ENCODE measurements at regions not wholly inside any gene's neighbourhood (a gene's known extent, or its start where the extent isn't known, plus 50 kb on each side); places are given as distances from the start of the nearest gene placed in this dataset.

GRCh38 chr1:213391445-213391844 is 340.4 kb downstream of the RPS6KC1 start:
- Histone ChIP-seq H3K4me3 (no peak overlapping the region), H3K27me3 (no peaks in the 10 kb centered on the region)
- H3K4me1 Mint-ChIP-seq: peaks cover 8% of the 10 kb centered on the region

GRCh38 chr1:213393860-213394259 is 342.8 kb downstream of the RPS6KC1 start:
- Histone ChIP-seq H3K9me3 (ENCODE audit: low read depth) (no peaks in the 10 kb centered on the region), H3K27ac (no peak overlapping the region), H2AFZ (replicated peaks) (no peak overlapping the region), H3K4me2 (no peak overlapping the region), H3K36me3 (no peaks in the 10 kb centered on the region), H3K79me2 (ENCODE audit: low read depth) (no peaks in the 10 kb centered on the region), H3K27me3 (no peaks in the 10 kb centered on the region), H3K4me1 (peaks cover 3% of the 10 kb centered on the region), H3K4me3 (no peak overlapping the region), H3K9ac (no peak overlapping the region), H4K20me1 (ENCODE audit: low read depth) (no peaks in the 10 kb centered on the region), H3F3A (ENCODE audit: low read depth) (no peaks in the 10 kb centered on the region)
- Mint-ChIP-seq H3K9me3 (peaks cover 1% of the 10 kb centered on the region), H3K27ac (no peak overlapping the region), H3K4me3 (no peak overlapping the region), H3K27me3 (ENCODE audit: insufficient read depth, low read depth) (peaks cover 4% of the 10 kb centered on the region), H3K36me3 (no peaks in the 10 kb centered on the region), H3K4me1 (peaks cover 3% of the 10 kb centered on the region)
- no peak for DNase-seq (ENCODE audit: low spot score)
- TF ChIP-seq, protein P1, sequence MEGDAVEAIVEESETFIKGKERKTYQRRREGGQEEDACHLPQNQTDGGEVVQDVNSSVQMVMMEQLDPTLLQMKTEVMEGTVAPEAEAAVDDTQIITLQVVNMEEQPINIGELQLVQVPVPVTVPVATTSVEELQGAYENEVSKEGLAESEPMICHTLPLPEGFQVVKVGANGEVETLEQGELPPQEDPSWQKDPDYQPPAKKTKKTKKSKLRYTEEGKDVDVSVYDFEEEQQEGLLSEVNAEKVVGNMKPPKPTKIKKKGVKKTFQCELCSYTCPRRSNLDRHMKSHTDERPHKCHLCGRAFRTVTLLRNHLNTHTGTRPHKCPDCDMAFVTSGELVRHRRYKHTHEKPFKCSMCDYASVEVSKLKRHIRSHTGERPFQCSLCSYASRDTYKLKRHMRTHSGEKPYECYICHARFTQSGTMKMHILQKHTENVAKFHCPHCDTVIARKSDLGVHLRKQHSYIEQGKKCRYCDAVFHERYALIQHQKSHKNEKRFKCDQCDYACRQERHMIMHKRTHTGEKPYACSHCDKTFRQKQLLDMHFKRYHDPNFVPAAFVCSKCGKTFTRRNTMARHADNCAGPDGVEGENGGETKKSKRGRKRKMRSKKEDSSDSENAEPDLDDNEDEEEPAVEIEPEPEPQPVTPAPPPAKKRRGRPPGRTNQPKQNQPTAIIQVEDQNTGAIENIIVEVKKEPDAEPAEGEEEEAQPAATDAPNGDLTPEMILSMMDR (IDR thresholded peaks at IDR 0.05): no peak
- TF ChIP-seq EZH2 (IDR thresholded peaks at IDR 0.05) (no peak), EZH2phosphoT487 (IDR thresholded peaks at IDR 0.05) (no peak)

More at GRCh38 chr1:213391445-213391844, 340.4 kb downstream of the RPS6KC1 start:
- no peaks in the 10 kb centered on the region for H4K20me1 ChIP-seq (ENCODE audit: low read depth)
- TF ChIP-seq EZH2phosphoT487 (IDR thresholded peaks at IDR 0.05) (no peak), EZH2 (IDR thresholded peaks at IDR 0.05) (no peak)
- TF ChIP-seq, protein P1 (IDR thresholded peaks at IDR 0.05): no peak
- H3K4me2 ChIP-seq: no peak overlapping the region
- H2AFZ ChIP-seq (replicated peaks): no peak overlapping the region
- no peak for DNase-seq (ENCODE audit: low spot score)
- Mint-ChIP-seq H3K36me3 (no peaks in the 10 kb centered on the region), H3K27ac (no peak overlapping the region), H3K4me3 (no peak overlapping the region), H3K27me3 (ENCODE audit: insufficient read depth, low read depth) (peaks cover 6% of the 10 kb centered on the region), H3K9me3 (peaks cover 1% of the 10 kb centered on the region)
- H3K79me2 ChIP-seq (ENCODE audit: low read depth): no peaks in the 10 kb centered on the region
- H3K4me1 ChIP-seq: peaks cover 6% of the 10 kb centered on the region
- H3K27ac ChIP-seq: no peak overlapping the region
- no peaks in the 10 kb centered on the region for H3K9me3 ChIP-seq (ENCODE audit: low read depth)
- H3F3A ChIP-seq (ENCODE audit: low read depth): no peaks in the 10 kb centered on the region
- H3K36me3 ChIP-seq: no peaks in the 10 kb centered on the region
- H3K9ac ChIP-seq: no peak overlapping the region

GRCh38 chr1:213394837-213395236 is 343.8 kb downstream of the RPS6KC1 start:
- Mint-ChIP-seq H3K4me3 (no peak overlapping the region), H3K4me1 (peaks cover 6% of the 10 kb centered on the region), H3K9me3 (peaks cover 1% of the 10 kb centered on the region), H3K27me3 (ENCODE audit: insufficient read depth, low read depth) (peaks cover 4% of the 10 kb centered on the region), H3K27ac (peak overlapping the region; percentile 18), H3K36me3 (no peaks in the 10 kb centered on the region)
- no peaks in the 10 kb centered on the region for H4K20me1 ChIP-seq (ENCODE audit: low read depth)
- no peaks in the 10 kb centered on the region for H3K27me3 ChIP-seq
- H3K9ac ChIP-seq: no peak overlapping the region
- no peaks in the 10 kb centered on the region for H3K9me3 ChIP-seq (ENCODE audit: low read depth)
- no peak for DNase-seq (ENCODE audit: low spot score)
- H3K27ac ChIP-seq: no peak overlapping the region
- no peaks in the 10 kb centered on the region for H3K79me2 ChIP-seq (ENCODE audit: low read depth)
- peaks cover 8% of the 10 kb centered on the region for H3K4me1 ChIP-seq
- H3K4me2 ChIP-seq: no peak overlapping the region
- no peak overlapping the region for H3K4me3 ChIP-seq
- H3F3A ChIP-seq (ENCODE audit: low read depth): peaks cover 4% of the 10 kb centered on the region
- H3K36me3 ChIP-seq: no peaks in the 10 kb centered on the region
- H2AFZ ChIP-seq (replicated peaks): no peak overlapping the region
- TF ChIP-seq, protein P1 (IDR thresholded peaks at IDR 0.05): no peak
- TF ChIP-seq EZH2 (IDR thresholded peaks at IDR 0.05) (no peak), EZH2phosphoT487 (IDR thresholded peaks at IDR 0.05) (no peak)

Measured in neural progenitor cell (in vitro differentiated cells).